ENCODE measurements at regions not wholly inside any gene's neighbourhood (a gene's known extent, or its start where the extent isn't known, plus 50 kb on each side); places are given as distances from the start of the nearest gene placed in this dataset.
"Not testable (repeated sequence)": the region's sequence is repeated elsewhere in the genome, so short reads cannot be mapped to it uniquely, and the experiment has no call there.

GRCh38 chr18:49731860-49732311 lies 81.4 kb downstream of the ACAA2 start:
- intact Hi-C loops (cut with micrococcal nuclease): no loop called here

- intact Hi-C loops (cut with micrococcal nuclease): no loop called here
Measured at GRCh38 chr18:49731421-49731841, 81.9 kb downstream of the ACAA2 start.

- intact Hi-C loops (cut with micrococcal nuclease): no loop called here
Measured at GRCh38 chr18:49730951-49731391, 82.4 kb downstream of the ACAA2 start.

GRCh38 chr18:49728542-49728941 lies 84.8 kb downstream of the ACAA2 start:
- intact Hi-C loops (cut with micrococcal nuclease): loop anchor here (1.0 kb wide), 2 partner anchors 130 to 169 kb away; no protein-coding TSS in a partner anchor

GRCh38 chr18:49727816-49728215 lies 85.5 kb downstream of the ACAA2 start:
- intact Hi-C loops (cut with micrococcal nuclease): loop anchor here (1.0 kb wide), 2 partner anchors 130 to 169 kb away; no protein-coding TSS in a partner anchor

- intact Hi-C loops (cut with micrococcal nuclease): no loop called here
Measured at GRCh38 chr18:49726675-49726963, 86.7 kb downstream of the ACAA2 start.

GRCh38 chr18:49725809-49726674 lies 87.3 kb downstream of the ACAA2 start:
- intact Hi-C loops (cut with micrococcal nuclease): no loop called here

GRCh38 chr18:49723648-49724180 lies 89.6 kb downstream of the ACAA2 start:
- intact Hi-C loops (cut with micrococcal nuclease): no loop called here

GRCh38 chr18:49722477-49722876 lies 90.9 kb downstream of the ACAA2 start:
- intact Hi-C loops (cut with micrococcal nuclease): no loop called here

GRCh38 chr18:49721981-49722380 lies 91.4 kb downstream of the ACAA2 start:
- intact Hi-C loops (cut with micrococcal nuclease): no loop called here

GRCh38 chr18:49720944-49721343 lies 92.4 kb downstream of the ACAA2 start:
- intact Hi-C loops (cut with micrococcal nuclease): not testable (repeated sequence)

- intact Hi-C loops (cut with micrococcal nuclease): no loop called here
Measured at GRCh38 chr18:49717617-49718016, 95.7 kb downstream of the ACAA2 start.

GRCh38 chr18:49716035-49716434 lies 97.3 kb downstream of the ACAA2 start:
- intact Hi-C loops (cut with micrococcal nuclease): no loop called here

GRCh38 chr18:49709347-49709690 lies 104.0 kb downstream of the ACAA2 start:
- intact Hi-C loops (cut with micrococcal nuclease): no loop called here

GRCh38 chr18:49708662-49709346 lies 104.5 kb downstream of the ACAA2 start:
- intact Hi-C loops (cut with micrococcal nuclease): no loop called here

- intact Hi-C loops (cut with micrococcal nuclease): no loop called here
Measured at GRCh38 chr18:49707599-49707998, 105.7 kb downstream of the ACAA2 start.

- intact Hi-C loops (cut with micrococcal nuclease): no loop called here
Measured at GRCh38 chr18:49704334-49704733, 109.0 kb downstream of the ACAA2 start.

GRCh38 chr18:49701190-49701589 lies 112.1 kb downstream of the ACAA2 start:
- intact Hi-C loops (cut with micrococcal nuclease): no loop called here

GRCh38 chr18:49699303-49699702 lies 114.0 kb downstream of the ACAA2 start:
- intact Hi-C loops (cut with micrococcal nuclease): no loop called here

- intact Hi-C loops (cut with micrococcal nuclease): no loop called here
Measured at GRCh38 chr18:49698525-49699025, 114.8 kb downstream of the ACAA2 start.

- intact Hi-C loops (cut with micrococcal nuclease): no loop called here
Measured at GRCh38 chr18:49697757-49698524, 115.4 kb downstream of the ACAA2 start.
